ENCODE measurements at regions not wholly inside any gene's neighbourhood (a gene's known extent, or its start where the extent isn't known, plus 50 kb on each side); places are given as distances from the start of the nearest gene placed in this dataset.

DNA sequence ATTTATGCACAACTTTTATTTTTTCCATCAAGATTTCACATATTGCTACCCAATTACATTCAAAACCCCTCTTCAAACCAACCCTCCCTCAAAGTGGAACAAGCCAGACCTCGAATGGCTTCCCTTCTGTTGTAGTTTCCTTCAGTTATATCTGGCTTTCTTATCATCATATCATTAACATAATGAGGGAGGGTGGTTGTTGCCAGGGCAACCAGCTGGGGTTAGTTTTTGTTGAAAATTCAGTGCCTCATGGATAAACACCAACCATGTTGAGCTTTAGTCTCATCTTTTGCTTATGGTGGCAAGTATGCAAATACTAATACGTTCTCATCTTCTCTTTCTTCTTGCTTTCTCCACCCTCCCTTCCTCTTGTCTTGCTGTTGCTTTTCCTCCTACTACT, 359.7 kb downstream of the CDH11 start:
- TF ChIP-seq CTCF (IDR thresholded peaks at IDR 0.05; ENCODE audit: low read depth, low read length): no peak
- H3K27ac ChIP-seq: no peak overlapping the region
- no peaks in the 10 kb centered on the region for H3K36me3 ChIP-seq
- no peaks in the 10 kb centered on the region for H3K9me3 ChIP-seq (ENCODE audit: severe bottlenecking)
- no peaks in the 10 kb centered on the region for H3K27me3 ChIP-seq (ENCODE audit: insufficient read depth, low read depth, severe bottlenecking)
- H3K4me3 ChIP-seq (ENCODE audit: low read depth, low read length): no peak overlapping the region
- DNase-seq: no peak

- Histone ChIP-seq H3K9me3 (ENCODE audit: severe bottlenecking) (no peaks in the 10 kb centered on the region), H3K27ac (no peak overlapping the region), H3K27me3 (ENCODE audit: insufficient read depth, low read depth, severe bottlenecking) (no peaks in the 10 kb centered on the region), H3K36me3 (no peaks in the 10 kb centered on the region), H3K4me3 (ENCODE audit: low read depth, low read length) (no peak overlapping the region)
- TF ChIP-seq CTCF (IDR thresholded peaks at IDR 0.05; ENCODE audit: low read depth, low read length): no peak
- DNase-seq: no peak
These were observed 367.6 kb downstream of the CDH11 start for GRCh38 chr16:64754279-64754678.

GRCh38 chr16:64751906-64752305, 370.0 kb downstream of the CDH11 start:
- no peak for TF ChIP-seq CTCF (IDR thresholded peaks at IDR 0.05; ENCODE audit: low read depth, low read length)
- no peaks in the 10 kb centered on the region for H3K36me3 ChIP-seq
- no peak overlapping the region for H3K4me3 ChIP-seq (ENCODE audit: low read depth, low read length)
- no peaks in the 10 kb centered on the region for H3K9me3 ChIP-seq (ENCODE audit: severe bottlenecking)
- no peak for DNase-seq
- no peak overlapping the region for H3K27ac ChIP-seq
- H3K27me3 ChIP-seq (ENCODE audit: insufficient read depth, low read depth, severe bottlenecking): no peaks in the 10 kb centered on the region

DNA sequence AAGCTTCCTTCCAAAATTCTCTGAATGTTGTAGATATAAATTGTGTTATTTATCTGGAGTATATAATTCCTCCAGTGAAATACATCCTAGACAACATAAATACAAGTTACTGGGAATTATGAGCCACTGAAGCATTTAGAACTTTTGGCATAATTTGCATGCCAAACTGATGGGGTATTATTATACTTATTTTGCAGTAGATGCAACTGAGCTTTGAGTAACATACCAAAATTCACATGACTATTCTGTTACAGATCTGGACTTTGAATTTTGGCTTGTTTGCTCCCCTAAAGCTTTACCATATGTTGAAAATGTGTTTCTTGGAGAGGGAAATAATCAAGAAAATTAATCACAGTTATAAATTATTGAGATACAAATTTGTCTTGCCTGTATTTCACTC, 372.5 kb downstream of the CDH11 start:
- no peaks in the 10 kb centered on the region for H3K9me3 ChIP-seq (ENCODE audit: severe bottlenecking)

GRCh38 chr16:64745258-64745930, 376.5 kb downstream of the CDH11 start:
- no peak overlapping the region for H3K27ac ChIP-seq
- no peaks in the 10 kb centered on the region for H3K36me3 ChIP-seq
- no peak for TF ChIP-seq CTCF (IDR thresholded peaks at IDR 0.05; ENCODE audit: low read depth, low read length)
- no peaks in the 10 kb centered on the region for H3K9me3 ChIP-seq (ENCODE audit: severe bottlenecking)
- DNase-seq: no peak
- no peaks in the 10 kb centered on the region for H3K27me3 ChIP-seq (ENCODE audit: insufficient read depth, low read depth, severe bottlenecking)
- H3K4me3 ChIP-seq (ENCODE audit: low read depth, low read length): no peak overlapping the region

More for the DNA sequence above, 372.5 kb downstream of the CDH11 start:
- Histone ChIP-seq H3K27ac (no peak overlapping the region), H3K36me3 (no peaks in the 10 kb centered on the region), H3K4me3 (ENCODE audit: low read depth, low read length) (no peak overlapping the region), H3K27me3 (ENCODE audit: insufficient read depth, low read depth, severe bottlenecking) (no peaks in the 10 kb centered on the region)
- TF ChIP-seq CTCF (IDR thresholded peaks at IDR 0.05; ENCODE audit: low read depth, low read length): no peak
- DNase-seq: no peak
